NCI-H1436 treated with DMSO at 0.1 percent for 48 hours (cell line): ENCODE measurements at regions not wholly inside any gene's neighbourhood (a gene's known extent, or its start where the extent isn't known, plus 50 kb on each side); places are given as distances from the start of the nearest gene placed in this dataset.
"Not testable (repeated sequence)": the region's sequence is repeated elsewhere in the genome, so short reads cannot be mapped to it uniquely, and the experiment has no call there.

Experiments used
- DNase-seq: peaks from one replicate; lab custom pipeline; 2025; lab: John Stamatoyannopoulos, UW

DNA sequence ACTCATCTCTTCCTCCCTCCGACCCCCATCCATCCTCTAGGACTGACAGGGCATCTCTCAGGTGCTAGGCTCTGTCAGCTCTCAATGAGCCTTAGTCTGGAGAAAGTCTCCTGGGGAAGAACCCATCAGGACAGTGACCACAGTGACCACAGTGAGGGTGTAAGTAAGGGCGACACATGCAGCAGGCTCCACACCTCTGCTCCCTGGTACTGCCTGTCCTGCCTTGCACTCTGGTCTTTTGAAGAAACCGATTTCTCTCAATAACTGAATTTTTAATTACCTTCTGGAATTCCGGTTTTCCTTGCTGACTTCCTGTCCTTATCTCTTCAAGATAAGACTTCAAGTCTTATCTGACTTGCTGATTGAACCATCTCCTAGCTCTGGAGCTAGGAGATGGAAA lies 190.2 kb downstream of the ACTR3B start:
- no peak for DNase-seq

DNA sequence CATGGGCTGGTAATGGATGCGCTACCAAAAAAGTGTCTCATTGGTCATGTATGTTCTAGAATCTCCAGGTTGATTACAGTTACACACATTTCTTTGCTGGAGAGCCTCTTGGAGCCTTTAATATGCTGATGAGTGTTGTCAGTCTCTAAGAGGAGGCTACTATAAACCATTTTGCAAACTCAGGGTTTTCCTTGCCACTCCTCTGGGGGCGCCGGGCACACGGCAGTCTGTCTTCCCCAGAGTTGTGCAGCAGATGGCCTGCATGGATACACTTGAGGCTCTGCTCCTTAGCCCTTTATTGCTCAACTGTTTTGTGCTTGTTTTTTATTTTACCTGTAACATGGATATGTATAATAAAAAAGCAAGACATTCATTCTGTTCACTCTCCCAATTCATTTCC lies 196.5 kb downstream of the ACTR3B start:
- DNase-seq: no peak

DNA sequence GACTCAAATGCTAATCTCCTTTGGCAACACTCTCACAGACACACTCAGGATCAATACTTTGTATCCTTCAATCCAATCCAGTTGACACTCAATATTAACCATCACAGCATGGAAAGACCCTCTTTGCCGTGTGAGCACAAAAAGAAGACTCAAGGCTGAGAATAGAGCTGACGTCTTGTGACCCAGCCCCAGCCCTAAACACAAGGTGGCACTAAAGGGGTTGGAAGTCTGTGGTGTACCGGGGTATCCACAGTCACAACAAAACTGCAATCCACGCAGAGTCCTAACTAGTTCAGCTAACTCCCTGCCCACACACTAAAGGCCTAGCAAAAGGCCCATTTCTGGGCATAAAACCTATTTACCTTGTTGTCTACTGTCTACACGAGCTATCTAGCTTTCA lies 200.1 kb downstream of the ACTR3B start:
- no peak for DNase-seq

DNA sequence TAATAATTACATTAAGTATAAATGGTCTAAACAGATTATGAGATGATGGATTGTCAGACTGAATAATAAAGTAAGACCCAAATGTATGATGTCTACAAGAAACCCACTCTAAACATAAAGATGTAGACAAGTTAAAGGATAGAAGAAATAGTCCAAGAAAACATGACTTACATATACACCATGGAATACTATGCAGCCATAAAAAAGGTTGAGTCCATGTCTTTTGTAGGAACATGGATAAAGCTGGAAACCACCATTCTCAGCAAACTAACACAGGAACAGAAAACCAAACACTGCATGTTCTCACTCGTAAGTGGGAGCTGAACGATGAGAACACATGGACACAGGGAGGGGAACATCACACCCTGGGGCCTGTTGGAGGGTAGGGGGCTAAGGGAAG lies 202.2 kb downstream of the ACTR3B start:
- DNase-seq: not testable (repeated sequence)

DNA sequence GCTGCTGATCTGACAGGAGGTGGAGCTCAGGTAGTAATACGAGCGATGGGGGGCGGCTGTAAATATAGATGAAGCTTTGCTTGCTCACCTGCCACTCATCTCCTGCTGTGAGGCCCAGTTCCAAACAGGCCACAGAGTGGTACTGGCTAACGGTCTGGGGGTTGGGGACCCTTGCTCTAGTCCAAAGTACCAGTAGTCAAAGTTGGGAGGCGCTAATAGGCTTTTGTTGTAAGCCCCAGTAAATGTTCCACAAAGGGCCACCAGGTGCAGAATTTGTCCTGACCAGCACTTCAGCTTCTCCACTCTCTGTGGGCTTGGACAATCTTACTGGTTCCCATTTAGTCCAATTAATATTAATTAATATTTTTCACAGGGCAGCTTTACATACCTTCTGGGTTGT lies 206.6 kb downstream of the ACTR3B start:
- DNase-seq: no peak

DNA sequence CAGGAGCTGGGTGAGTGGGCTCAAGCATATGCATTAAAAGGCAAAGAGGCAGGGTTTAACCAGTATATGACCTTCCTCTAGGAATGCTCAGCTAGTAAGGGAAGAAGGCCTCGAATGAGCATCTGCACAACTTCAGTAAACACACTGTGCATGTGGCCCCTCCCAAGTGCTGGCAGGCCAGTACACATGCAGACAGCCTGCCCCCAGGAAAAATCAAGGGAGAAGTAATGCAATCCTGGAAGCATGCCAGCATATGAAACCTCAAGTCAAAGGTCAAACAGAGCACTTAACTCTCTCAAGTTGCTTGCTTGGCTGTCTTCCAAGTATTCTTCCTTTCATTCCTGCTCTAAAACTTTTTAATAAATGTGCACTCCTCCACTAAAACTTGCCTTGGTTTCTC lies 208.4 kb downstream of the ACTR3B start:
- no peak for DNase-seq

DNA sequence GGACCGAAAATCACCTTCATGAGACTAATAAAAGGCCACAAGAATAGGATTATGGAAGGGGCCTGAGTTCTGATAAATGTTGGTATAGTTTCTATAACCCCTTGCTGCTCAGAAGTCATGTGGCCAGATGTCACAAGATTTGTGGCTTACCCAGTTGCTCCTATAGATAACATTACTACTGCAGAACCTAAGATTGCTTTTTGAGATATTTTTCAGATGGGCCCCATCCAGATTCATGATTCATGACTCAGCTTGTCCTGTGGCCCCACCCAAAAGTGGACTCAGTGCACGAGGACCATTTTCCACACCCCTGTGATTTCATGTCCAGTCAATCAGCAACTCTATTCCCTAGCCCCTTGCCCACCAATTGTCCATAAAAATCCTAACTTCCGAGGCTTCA lies 209.0 kb downstream of the ACTR3B start:
- no peak for DNase-seq

DNA sequence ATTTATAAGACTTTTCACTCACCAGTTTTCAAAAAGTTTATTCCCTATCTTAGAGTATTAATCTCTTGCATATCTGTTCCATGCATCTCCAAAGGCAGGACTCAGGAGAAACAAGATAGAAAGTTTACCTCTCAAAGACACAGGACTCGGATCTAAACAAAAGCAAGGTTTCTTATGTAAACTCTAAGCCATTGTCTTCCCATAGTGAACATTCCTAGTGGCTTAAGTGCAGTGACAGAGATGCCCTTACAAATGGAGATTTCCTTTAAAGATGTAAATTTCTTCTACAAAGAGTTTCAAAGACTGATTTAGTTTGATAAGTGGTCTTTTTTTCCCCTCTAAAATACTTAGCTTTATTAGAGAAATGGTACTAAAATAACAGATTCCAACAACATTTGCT lies 209.8 kb downstream of the ACTR3B start:
- no peak for DNase-seq

DNA sequence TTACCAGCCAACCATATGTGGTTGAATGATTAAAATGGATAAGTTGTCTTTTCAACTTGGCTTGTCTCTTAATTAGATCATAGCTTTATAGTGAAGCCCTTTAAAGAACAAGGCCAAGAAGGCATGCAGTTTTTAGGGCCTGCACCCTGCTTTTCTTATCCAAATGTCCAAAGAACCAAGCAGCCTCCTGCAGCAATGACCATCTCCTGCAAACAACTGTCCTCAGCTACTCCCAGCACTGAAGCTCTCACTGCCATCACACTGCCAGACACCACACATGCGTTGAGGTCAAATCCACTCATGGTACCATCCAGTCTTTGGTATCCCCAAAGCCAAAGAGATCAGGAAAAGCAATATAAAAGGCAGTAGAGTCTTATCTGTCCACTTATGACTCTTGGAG lies 210.3 kb downstream of the ACTR3B start:
- DNase-seq: no peak

DNA sequence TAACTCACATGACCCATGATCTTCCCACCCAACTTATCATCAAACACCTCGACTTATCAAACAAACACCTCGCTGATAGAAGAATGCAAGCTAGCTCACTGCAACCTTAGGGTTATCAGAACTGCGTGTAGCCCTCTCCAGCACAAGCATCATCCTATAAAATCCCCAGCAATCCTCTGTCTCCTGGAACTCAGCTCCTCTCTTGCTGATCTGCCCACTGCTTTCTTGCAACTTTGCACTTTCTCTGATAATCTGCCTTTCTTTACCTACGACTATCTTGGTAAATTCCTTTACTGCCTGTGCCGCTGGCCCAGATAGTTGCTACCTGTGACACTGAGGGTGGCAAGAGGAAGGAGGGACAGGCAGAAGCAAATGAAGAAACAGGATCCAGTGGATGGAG lies 210.9 kb downstream of the ACTR3B start:
- DNase-seq: no peak

DNA sequence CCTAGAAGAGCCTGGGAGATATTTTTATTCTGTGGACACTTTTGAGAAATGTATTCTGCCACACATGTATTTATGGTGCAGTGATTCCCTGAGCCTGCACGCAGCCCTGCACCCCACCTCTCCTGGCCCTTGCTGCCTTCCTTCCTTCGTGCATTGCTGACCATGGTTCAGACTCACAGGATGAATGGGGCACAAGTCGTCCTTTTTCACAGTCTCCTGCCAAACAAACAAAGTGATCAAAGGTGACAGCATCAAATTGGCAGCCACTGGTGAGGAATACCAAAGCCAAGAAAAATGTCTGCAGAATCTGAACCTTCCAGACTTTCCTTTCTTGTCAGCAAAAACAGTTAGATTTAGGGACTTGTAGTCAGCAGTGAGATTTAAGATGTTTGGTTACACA lies 215.0 kb downstream of the ACTR3B start:
- DNase-seq: no peak

DNA sequence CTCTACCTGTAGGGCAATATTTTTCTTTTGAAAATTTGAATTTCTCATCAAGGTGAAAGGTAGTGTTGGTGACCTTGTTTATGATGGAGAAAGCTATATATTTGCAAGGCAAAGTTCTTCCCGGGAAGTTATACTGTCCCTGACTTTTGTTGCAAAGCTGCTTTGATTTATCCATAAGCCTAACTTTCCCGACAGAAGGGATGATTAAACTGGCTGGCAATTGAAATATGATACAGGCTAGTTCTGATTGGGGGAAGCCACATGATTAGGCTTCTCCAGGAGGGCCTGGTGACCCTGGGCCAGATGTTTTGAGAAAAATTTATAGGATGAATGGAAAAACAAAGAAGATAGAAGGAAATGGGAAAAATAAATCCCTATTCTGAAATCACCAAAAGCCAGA lies 215.5 kb downstream of the ACTR3B start:
- no peak for DNase-seq

DNA sequence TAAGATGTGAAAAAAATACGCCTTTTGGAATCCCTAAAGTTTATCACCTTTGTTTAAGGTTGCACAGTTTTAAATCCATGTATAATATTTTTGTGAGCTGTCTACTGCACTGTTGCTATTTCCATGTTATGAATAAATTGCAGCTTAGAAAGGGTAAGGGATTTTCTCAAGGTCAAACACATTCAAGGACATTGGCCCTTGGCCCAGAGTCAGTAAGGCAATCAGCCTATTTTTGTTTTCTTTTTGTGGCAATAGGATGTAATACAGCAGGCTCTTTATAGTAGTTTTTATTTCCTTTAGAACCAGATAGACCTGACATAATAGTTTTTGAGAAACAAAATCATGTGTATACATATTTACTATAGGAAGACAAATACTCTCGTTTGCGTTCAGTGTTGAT lies 219.8 kb downstream of the ACTR3B start:
- no peak for DNase-seq

DNA sequence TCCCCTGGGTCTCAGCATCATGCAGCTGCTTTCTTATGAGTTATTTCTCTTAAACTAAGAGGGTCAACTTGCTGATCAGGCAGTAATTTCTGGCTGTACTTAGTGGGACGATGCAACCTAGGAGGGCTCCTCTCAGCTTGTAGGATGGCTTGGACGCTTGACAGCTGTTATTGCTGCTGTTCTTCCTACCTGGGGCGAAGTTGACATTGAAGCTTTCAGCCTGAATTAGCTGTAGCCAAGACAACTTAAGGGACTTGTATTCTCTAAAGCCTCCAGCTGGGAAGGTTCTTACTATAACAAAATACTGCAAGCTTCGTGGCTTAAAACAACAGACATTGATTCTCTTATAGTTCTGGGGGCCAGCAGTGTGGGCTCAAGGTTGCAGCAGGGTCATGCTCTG lies 224.9 kb downstream of the ACTR3B start:
- no peak for DNase-seq

DNA sequence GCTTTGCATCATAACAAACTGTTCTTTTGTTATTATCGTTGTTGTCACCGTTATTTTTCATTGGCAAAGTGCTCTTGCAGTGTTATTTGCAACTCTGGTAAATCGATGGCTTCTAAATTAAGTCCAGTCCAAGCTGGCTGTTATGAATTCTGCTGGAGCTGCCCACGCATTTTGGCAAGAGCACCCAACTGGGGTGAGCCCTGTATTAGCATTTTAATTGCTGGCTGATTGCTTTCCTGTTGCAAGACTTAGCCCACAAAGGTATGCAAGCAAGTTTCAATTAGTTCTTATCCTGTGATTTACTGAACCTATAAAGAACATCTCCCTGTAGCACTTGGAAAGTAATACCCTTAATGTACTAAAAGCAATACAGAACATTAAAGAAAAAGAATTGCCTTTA lies 226.8 kb downstream of the ACTR3B start:
- DNase-seq: no peak

DNA sequence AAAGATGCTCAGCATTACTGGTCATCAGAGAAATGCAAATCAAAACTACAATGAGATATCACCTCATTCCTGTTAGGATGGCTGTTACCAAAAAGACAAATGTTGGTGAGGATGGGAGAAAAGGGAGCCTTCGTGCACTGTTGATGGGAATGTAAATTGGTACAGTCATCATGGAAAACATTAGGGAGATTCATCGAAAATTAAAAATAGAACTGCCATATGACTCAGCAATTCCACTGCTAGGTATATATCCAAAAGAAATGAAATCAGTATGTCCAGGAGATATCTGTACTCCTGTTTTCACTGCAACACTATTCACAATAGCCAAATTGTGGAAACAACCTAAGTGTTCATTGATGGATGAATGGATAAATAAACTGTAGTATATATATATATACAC lies 228.1 kb downstream of the ACTR3B start:
- no peak for DNase-seq

DNA sequence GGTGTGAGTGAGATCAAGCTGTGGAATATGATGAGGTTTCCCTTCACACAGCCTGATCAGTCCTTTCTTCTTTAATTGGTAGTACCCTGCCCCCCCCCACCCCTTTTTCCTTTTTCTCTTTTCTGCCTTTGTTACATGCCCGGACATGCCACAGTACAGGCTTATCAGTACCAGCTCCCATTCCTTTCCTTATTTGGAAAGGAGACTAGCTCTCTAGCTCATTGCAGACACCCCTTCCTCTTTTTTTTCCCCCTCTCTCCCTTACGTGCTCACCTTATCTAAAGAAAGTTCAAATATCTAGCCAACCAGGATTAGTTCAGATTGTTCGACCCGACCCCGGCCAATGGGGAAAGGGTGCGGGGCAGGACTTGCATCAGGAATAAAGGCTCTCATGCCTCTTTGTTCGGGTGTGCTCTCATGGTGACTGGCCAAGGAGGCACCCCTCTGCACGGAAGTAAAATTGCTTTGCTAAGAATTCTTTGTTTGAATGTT lies 230.4 kb downstream of the ACTR3B start:
- no peak for DNase-seq

DNA sequence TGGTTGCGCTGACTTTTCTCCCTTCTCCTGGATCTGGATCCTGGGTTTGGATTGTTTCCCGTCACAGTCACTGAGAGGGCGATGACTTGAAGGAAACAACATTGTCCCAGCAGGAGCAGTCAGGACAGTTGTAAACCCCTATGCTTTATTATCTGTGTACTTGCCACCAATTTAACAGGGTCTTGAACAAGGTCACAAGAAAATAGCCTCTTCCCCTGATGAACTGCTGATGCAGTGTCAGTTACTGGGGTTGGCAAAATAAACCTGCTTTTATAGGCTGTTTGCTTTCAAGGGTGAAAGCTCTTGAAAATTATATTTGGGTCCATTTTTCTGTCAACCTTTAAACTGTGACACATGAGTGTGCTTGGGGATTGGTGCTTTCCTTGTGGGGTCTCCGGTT lies 238.9 kb downstream of the ACTR3B start:
- no peak for DNase-seq

DNA sequence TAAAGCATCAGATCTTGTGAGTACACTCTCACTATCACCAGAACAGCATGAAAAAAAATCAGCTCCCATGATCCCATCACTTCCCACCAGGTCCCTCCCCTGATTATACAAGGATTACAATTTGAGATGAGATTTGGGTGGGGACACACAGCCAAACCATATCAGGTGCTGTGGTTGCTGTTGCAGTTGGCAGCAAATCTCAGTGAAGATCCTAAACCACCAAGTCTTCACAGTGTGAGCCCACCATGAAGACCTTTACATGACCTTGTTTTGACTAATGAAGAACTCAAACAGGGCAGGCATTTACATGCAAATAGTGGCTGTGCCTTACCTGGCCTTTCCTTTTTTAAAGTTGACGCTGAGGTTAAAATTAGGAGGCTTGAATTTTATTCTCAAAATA lies 242.6 kb downstream of the ACTR3B start:
- no peak for DNase-seq

DNA sequence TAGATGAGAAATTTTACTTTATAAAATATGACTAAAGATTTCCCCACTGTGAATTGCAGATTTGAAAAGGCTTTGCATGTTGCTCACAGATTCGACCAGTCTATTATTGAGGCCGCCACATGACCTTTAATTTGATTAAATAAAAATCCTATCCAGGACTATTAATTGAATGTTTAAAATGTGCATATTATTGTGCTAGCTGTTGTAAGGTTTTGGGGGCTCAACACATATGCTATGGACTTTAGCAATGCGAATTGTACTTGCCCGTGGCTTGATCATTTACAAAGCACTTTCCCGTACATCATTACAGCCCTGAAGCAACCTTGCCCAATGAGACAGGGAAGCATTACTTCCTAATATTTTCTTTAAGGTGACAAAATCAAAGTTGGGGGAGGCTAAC lies 243.0 kb downstream of the ACTR3B start:
- DNase-seq: no peak

DNA sequence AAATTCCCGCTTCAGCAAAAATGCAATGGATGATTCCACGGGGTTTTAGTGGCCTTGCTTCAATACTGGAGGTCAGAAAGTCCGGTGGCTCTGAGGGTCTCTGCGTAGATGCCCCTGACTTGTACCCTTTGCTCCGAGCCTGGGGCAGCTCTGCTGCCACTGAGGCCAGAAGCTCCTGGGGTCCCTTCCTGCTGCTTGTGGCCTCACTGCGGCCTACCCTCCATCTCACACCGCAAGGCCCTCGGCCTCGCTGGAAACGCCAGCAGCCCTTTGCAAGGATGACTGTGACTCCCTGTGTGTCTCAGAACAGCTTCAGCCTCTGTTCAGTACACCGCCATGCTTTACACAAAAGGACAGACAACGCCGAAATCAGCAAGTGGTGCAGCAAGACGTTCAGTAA lies 244.8 kb downstream of the ACTR3B start:
- no peak for DNase-seq

DNA sequence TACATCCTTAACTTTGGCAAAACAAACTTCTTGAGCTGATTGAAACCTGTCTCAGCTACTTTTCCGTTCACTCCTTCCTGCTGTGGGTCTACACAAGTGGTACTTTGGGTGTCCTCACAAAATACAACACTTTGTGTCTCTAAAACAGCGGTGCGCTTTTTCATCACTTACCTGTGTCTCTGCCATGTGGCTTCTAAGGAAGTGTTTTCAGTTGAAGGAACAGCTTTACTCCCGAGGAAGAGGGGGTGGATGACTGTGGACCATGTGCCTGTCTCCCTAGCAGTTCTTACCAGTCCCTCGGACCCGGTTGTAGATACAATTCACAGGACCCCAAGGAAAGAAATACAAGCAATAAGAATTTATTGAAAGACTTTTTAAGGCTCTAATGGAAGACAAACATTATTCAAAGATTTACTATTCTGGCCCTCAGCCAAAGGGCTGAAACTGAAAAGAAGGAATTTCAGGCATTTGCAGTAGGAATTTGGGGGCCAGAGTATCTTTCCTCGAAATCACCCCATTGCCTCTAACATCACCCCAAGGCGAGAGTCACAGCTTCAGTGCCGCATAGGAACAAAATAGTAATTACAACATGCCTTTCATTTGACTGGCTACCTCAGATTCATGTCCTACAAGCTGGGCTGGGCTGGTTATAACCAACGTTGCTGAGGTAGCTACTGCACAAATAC lies 246.3 kb downstream of the ACTR3B start:
- DNase-seq: no peak

DNA sequence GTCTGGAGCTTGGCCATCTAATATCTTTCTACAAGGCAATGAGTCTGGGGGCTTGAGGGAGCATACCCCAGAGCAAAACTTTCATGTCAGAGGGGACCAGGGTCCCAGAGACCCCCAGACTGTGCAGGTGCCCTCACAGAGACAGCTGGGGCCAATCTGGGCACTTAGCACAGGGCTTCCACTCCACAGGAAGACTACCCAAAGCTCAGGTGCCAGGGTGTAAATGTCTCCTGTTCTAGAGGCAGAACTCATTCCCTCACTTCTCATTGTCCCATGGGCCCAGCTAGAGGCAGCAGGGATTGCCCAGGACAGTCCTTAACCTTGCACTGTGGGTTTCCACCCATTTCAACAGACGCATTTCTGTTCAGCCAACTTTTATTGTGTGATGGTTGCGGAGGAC lies 246.9 kb downstream of the ACTR3B start:
- DNase-seq: no peak

DNA sequence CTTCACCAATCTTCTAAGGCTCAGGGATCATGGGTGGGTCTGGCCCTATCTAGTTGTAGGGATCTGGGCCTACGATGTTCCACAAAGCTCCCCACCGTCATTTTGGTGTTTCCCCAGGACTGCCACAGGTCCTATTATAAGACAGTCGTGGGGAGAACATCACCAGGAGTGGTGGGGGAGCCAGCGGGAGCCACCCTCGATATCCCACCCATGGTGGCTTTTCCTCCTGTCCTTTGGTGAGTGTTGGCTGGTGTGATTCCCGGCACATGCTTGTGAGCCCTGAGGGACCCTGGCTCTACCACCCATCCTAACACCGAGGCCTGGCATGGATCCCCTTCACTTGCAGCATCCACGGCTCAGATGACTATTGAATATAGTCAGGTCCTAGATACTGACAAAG lies 247.4 kb downstream of the ACTR3B start:
- DNase-seq: no peak

DNA sequence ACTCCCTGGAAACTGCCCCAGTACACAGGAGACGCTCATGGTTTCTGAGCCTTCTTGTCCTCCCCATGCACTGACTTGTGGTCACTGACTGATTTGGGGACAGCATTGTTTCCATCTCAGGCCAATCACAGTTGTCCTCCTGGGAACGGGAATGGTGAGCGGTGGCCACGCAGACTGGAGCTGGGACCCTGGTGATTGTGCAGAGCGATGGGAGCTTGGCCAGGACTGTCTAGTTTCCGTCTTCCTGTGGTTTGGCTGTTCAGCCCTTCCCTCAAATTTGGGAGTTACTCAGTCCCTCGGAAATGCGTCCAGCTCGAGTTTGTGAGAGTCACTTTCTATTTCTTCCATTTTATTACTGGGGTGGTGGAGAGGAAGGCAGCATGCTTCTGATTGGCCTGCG lies 250.9 kb downstream of the ACTR3B start:
- DNase-seq: no peak
